ENCODE measurements at regions not wholly inside any gene's neighbourhood (a gene's known extent, or its start where the extent isn't known, plus 50 kb on each side); places are given as distances from the start of the nearest gene placed in this dataset.

- Histone ChIP-seq H3K4ac (replicated peaks; ENCODE audit: insufficient read length, low read depth, low read length) (no peak overlapping the region), H3K9ac (replicated peaks in 1 of 4; ENCODE audit: extremely low read depth in 1 of 4, low read depth in 3 of 4, low read length in 3 of 4) (no peak overlapping the region), H3K4me1 (replicated peaks in 1 of 4; ENCODE audit: control insufficient read depth in 3 of 4, insufficient read depth in 4 of 4, low read length in 3 of 4) (no peaks in the 10 kb centered on the region), H4K8ac (ENCODE audit: extremely low read depth, insufficient read depth, low read length) (no peak overlapping the region), H3K4me3 (ENCODE audit: extremely low read depth in 1 of 4, insufficient read depth in 2 of 4, low read depth in 3 of 4, low read length in 4 of 4) (peak overlapping the region in 1 of 4 experiments; percentile 24; a peak in 1 of 8 replicates), H2BK120ac (replicated peaks; ENCODE audit: low read depth, low read length) (no peak overlapping the region), H2AFZ (ENCODE audit: low read length) (no peak overlapping the region), H3K23me2 (ENCODE audit: low read depth, low read length) (no peaks in the 10 kb centered on the region), H3K18ac (ENCODE audit: extremely low read depth, low read length) (no peak overlapping the region), H3K23ac (ENCODE audit: insufficient read length) (no peak overlapping the region), H3K14ac (ENCODE audit: insufficient read length) (no peak overlapping the region), H4K20me1 (replicated peaks in 1 of 2; ENCODE audit: control insufficient read depth in 1 of 2, insufficient read depth in 2 of 2, low read length in 2 of 2) (no peaks in the 10 kb centered on the region), H2BK20ac (ENCODE audit: low read length) (no peak overlapping the region), H4K91ac (replicated peaks; ENCODE audit: insufficient read length, low read length) (no peak overlapping the region), H3K27me3 (replicated peaks in 1 of 4; ENCODE audit: control insufficient read depth in 3 of 4, extremely low read depth in 1 of 4, insufficient read depth in 3 of 4, low read length in 3 of 4) (peaks cover 0 to 2% (median 0%) of the 10 kb centered on the region in 4 experiments; a peak in 2 of 7 replicates), H2BK15ac (ENCODE audit: low read length) (no peak overlapping the region), H3K4me2 (ENCODE audit: insufficient read depth in 1 of 2, low read depth in 2 of 2, low read length in 2 of 2) (peak overlapping the region in 1 of 2 experiments; percentile 25; a peak in 1 of 4 replicates), H3K27ac (ENCODE audit: low read depth, low read length) (no peak overlapping the region), H4K5ac (ENCODE audit: insufficient read length, low read depth, low read length) (no peak overlapping the region), H2BK12ac (ENCODE audit: low read depth, low read length) (no peak overlapping the region), H3K79me2 (ENCODE audit: control insufficient read depth in 1 of 2, insufficient read depth in 2 of 2, low read length in 2 of 2) (no peaks in the 10 kb centered on the region), H3K56ac (replicated peaks; ENCODE audit: insufficient read length, low read depth, low read length) (no peak overlapping the region), H3K79me1 (ENCODE audit: low read depth, low read length) (no peaks in the 10 kb centered on the region), H2AK5ac (ENCODE audit: low read depth, low read length) (no peak overlapping the region), H3K36me3 (ENCODE audit: control insufficient read depth in 2 of 4, insufficient read depth in 4 of 4, low read length in 3 of 4) (no peaks in the 10 kb centered on the region), H2BK5ac (ENCODE audit: low read depth, low read length) (no peak overlapping the region), H3K9me3 (ENCODE audit: insufficient read depth in 2 of 2, low read depth in 1 of 2, low read length in 1 of 2) (peaks cover 0 to 3% of the 10 kb centered on the region in 2 experiments; a peak in 1 of 4 replicates)
- TF ChIP-seq JUN (IDR thresholded peaks at IDR 0.05; ENCODE audit: low read depth, low read length) (no peak), TBP (IDR thresholded peaks at IDR 0.05; ENCODE audit: low read depth, low read length) (no peak), CBX5 (IDR thresholded peaks at IDR 0.05; ENCODE audit: low read depth, low read length) (no peak), POLR2A (IDR thresholded peaks at IDR 0.05; ENCODE audit: control extremely low read depth in 1 of 2, low read depth in 2 of 2, low read length in 2 of 2) (no peak), TAF1 (IDR thresholded peaks at IDR 0.05; ENCODE audit: low read depth, low read length) (no peak), ATF2 (IDR thresholded peaks at IDR 0.05; ENCODE audit: low read length) (no peak), SP2 (IDR thresholded peaks at IDR 0.05; ENCODE audit: low read length) (no peak), EP300 (IDR thresholded peaks at IDR 0.05; ENCODE audit: borderline replicate concordance in 1 of 2, low read depth in 2 of 2, low read length in 2 of 2) (no peak), RAD21 (IDR thresholded peaks at IDR 0.05 in 1 of 2, conservative IDR thresholded peaks at IDR 0.05 in 1 of 2; ENCODE audit: low read depth in 2 of 2, low read length in 2 of 2) (no peak), POLR2AphosphoS5 (IDR thresholded peaks at IDR 0.05; ENCODE audit: low read depth, low read length) (no peak), ASH2L (IDR thresholded peaks at IDR 0.05; ENCODE audit: low read length) (no peak)
- FAIRE-seq (no peak), DNase-seq (ENCODE audit: low read depth in 1 of 2, low spot score in 2 of 2) (no peak)
- CTCF ChIA-PET (ENCODE audit: partially characterized antibody) = interaction anchor here (0.6 to 1.0 kb wide), 2 partner anchors 14 to 57 kb away, joined by 3 read pairs; no protein-coding TSS in a partner anchor
- POLR2A ChIA-PET (ENCODE audit: partially characterized antibody) = no interaction called here
- WGBS, 2 experiments (ENCODE audit: extremely low coverage in 1 of 2, insufficient coverage in 1 of 2, insufficient read length in 1 of 2, insufficient replicate concordance in 2 of 2, low coverage in 1 of 2, low lambda C conversion rate in 2 of 2, missing lambda C conversion rate in 1 of 2) = 77% methylated on average over 2 of the region's 2 CpGs; no CpG with 5 or more reads in 1 of the 2 experiments
Observed at GRCh38 chr7:51591223-51591622, 274.6 kb upstream of the COBL start.

Data from H1 (cell line).